Endodermal cell (in vitro differentiated cells): ENCODE measurements at regions not wholly inside any gene's neighbourhood (a gene's known extent, or its start where the extent isn't known, plus 50 kb on each side); places are given as distances from the start of the nearest gene placed in this dataset.
A peak's percentile ranks its signal among the peaks of the same experiment; 100 is the strongest.

Source experiments
- DNase-seq: peaks from one replicate; pipeline ENCODE4 v3.0.0-alpha.2; 2017
- H3K27ac ChIP-seq: 2 replicates; pipeline ENCODE4 v1.5.1; 2013; ENCODE audit warnings: mild to moderate bottlenecking, low read depth, low read length, moderate library complexity
- H3K27me3 ChIP-seq: 2 replicates; pipeline ENCODE4 v1.6.1; 2013; ENCODE audit warnings: mild to moderate bottlenecking, low read length, moderate library complexity; ENCODE audit not compliant: insufficient read depth, control insufficient read depth, poor library complexity, severe bottlenecking
- H3K36me3 ChIP-seq: 2 replicates; pipeline ENCODE4 v1.7.0; 2013; ENCODE audit warnings: mild to moderate bottlenecking, low read length, moderate library complexity; ENCODE audit not compliant: control insufficient read depth, insufficient read depth
- H3K4me1 ChIP-seq: one replicate; pipeline ENCODE4 v1.7.0; 2013; ENCODE audit warnings: low read length; ENCODE audit not compliant: control insufficient read depth, insufficient read depth
- H3K4me3 ChIP-seq: 2 replicates; pipeline ENCODE4 v1.5.1; 2013; ENCODE audit warnings: mild to moderate bottlenecking, low read length, moderate library complexity
- H3K9ac ChIP-seq: 2 replicates; pipeline ENCODE4 v1.6.1; 2013; ENCODE audit warnings: mild to moderate bottlenecking, low read length, moderate library complexity; ENCODE audit not compliant: poor library complexity, severe bottlenecking; ENCODE audit errors: extremely low read depth
- H3K9me3 ChIP-seq: 2 replicates; pipeline ENCODE4 v1.6.1; 2013; ENCODE audit warnings: mild to moderate bottlenecking, low read length, moderate library complexity; ENCODE audit not compliant: control insufficient read depth
- H3K27ac Mint-ChIP-seq: 2 replicates; pipeline ENCODE4 v1.8.0; 2020; ENCODE audit warnings: mixed read lengths
- H3K27me3 Mint-ChIP-seq: 2 replicates; pipeline ENCODE4 v1.8.0; 2021; ENCODE audit warnings: mild to moderate bottlenecking, mixed read lengths; ENCODE audit not compliant: insufficient read depth
- H3K36me3 Mint-ChIP-seq: 2 replicates; pipeline ENCODE4 v1.8.0; 2020; ENCODE audit warnings: low read depth, mixed read lengths
- H3K4me1 Mint-ChIP-seq: 2 replicates; pipeline ENCODE4 v1.8.0; 2020; ENCODE audit warnings: mixed read lengths
- H3K4me3 Mint-ChIP-seq: 2 replicates; pipeline ENCODE4 v1.8.0; 2020; ENCODE audit warnings: mild to moderate bottlenecking, moderate library complexity, mixed read lengths
- H3K9me3 Mint-ChIP-seq: 2 replicates; pipeline ENCODE4 v1.8.0; 2020; ENCODE audit warnings: mild to moderate bottlenecking, mixed read lengths
- WGBS, 2 experiments: methylation state at CpG; one replicate each; pipeline versions ENCODE4 v1.1.5 to v1.1.7; 2013; ENCODE audit warnings: missing lambda C conversion rate in 2 of 2, mixed read lengths in 1 of 2; ENCODE audit not compliant: insufficient coverage in 1 of 2, insufficient read length in 1 of 2; 5-methylcytosine and 5-hydroxymethylcytosine counted together
- TF ChIP-seq, protein P1 (sequence below): fragments of 200-600 bp; sonication (generic); conservative IDR thresholded peaks from 2 replicates; pipeline ENCODE4 v1.5.0; 2021; ENCODE audit warnings: antibody characterized with exemption, mild to moderate bottlenecking

DNA sequence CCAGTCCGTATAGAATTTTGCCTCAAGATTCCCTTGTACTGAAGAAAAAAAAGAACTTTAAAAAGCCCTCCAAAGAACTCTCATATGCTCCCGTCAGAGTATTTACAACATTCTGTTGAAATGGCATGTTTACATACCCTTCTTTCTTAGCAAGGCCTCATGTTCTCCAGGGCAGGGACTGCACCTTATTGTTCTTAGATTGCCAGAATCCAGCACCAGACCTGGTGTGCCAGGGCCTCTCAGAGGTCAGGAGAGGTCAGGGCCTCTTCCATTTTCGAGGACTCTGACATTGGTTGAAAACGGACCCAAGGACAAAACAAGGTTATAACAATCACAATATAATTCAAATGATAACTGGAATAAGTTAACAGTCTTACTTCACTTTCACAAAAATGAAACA is 78.2 kb downstream of the TNP1 start:
- Histone ChIP-seq H3K9me3 (no peaks in the 10 kb centered on the region), H3K9ac (no peak overlapping the region), H3K4me1 (no peaks in the 10 kb centered on the region), H3K27ac (no peak overlapping the region), H3K36me3 (no peaks in the 10 kb centered on the region), H3K4me3 (no peak overlapping the region), H3K27me3 (no peaks in the 10 kb centered on the region)
- WGBS, 2 experiments, result 67 to 87% methylated on average over 1 to 4 of the region's 4 CpGs
- H3K9me3 Mint-ChIP-seq, result no peaks in the 10 kb centered on the region
- TF ChIP-seq, protein P1, sequence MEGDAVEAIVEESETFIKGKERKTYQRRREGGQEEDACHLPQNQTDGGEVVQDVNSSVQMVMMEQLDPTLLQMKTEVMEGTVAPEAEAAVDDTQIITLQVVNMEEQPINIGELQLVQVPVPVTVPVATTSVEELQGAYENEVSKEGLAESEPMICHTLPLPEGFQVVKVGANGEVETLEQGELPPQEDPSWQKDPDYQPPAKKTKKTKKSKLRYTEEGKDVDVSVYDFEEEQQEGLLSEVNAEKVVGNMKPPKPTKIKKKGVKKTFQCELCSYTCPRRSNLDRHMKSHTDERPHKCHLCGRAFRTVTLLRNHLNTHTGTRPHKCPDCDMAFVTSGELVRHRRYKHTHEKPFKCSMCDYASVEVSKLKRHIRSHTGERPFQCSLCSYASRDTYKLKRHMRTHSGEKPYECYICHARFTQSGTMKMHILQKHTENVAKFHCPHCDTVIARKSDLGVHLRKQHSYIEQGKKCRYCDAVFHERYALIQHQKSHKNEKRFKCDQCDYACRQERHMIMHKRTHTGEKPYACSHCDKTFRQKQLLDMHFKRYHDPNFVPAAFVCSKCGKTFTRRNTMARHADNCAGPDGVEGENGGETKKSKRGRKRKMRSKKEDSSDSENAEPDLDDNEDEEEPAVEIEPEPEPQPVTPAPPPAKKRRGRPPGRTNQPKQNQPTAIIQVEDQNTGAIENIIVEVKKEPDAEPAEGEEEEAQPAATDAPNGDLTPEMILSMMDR, result no peak
- no peak for DNase-seq
- peaks cover 7% of the 10 kb centered on the region for H3K4me1 Mint-ChIP-seq
- H3K27ac Mint-ChIP-seq, result no peak overlapping the region
- H3K4me3 Mint-ChIP-seq, result no peak overlapping the region
- peaks cover 8% of the 10 kb centered on the region for H3K27me3 Mint-ChIP-seq
- no peaks in the 10 kb centered on the region for H3K36me3 Mint-ChIP-seq

DNA sequence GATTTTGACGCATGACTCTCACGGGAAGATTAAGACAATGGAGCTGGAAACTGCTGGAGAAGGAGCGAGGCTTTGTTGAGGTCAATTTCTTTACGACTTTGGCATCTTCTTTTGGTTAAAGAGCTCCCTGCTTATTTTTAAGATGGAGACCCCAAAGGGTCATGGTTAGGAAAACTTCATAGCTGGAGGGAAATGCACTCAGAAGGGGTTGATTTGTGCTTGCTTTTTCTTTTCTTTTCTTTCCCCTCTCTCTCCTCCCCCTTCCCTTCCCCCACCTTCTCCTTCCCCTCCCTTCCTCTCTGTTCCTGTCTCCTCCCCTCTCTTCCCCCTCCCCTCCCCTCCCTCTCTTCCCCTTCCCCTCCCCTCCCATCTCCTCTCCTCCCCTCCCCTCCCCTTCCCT is 79.0 kb downstream of the TNP1 start:
- TF ChIP-seq, protein P1, result no peak
- H3K4me1 Mint-ChIP-seq, result peaks cover 15% of the 10 kb centered on the region
- DNase-seq, result no peak
- no peak overlapping the region for H3K9ac ChIP-seq
- WGBS, 2 experiments, result 95 to 98% methylated on average over 3 to 4 of the region's 4 CpGs
- H3K27me3 Mint-ChIP-seq, result peaks cover 8% of the 10 kb centered on the region
- H3K27ac ChIP-seq, result no peak overlapping the region
- H3K27ac Mint-ChIP-seq, result no peak overlapping the region
- no peak overlapping the region for H3K4me3 Mint-ChIP-seq
- no peaks in the 10 kb centered on the region for H3K9me3 Mint-ChIP-seq
- H3K4me1 ChIP-seq, result no peaks in the 10 kb centered on the region
- H3K36me3 Mint-ChIP-seq, result no peaks in the 10 kb centered on the region
- no peak overlapping the region for H3K4me3 ChIP-seq
- no peaks in the 10 kb centered on the region for H3K9me3 ChIP-seq
- H3K36me3 ChIP-seq, result no peaks in the 10 kb centered on the region
- H3K27me3 ChIP-seq, result no peaks in the 10 kb centered on the region

DNA sequence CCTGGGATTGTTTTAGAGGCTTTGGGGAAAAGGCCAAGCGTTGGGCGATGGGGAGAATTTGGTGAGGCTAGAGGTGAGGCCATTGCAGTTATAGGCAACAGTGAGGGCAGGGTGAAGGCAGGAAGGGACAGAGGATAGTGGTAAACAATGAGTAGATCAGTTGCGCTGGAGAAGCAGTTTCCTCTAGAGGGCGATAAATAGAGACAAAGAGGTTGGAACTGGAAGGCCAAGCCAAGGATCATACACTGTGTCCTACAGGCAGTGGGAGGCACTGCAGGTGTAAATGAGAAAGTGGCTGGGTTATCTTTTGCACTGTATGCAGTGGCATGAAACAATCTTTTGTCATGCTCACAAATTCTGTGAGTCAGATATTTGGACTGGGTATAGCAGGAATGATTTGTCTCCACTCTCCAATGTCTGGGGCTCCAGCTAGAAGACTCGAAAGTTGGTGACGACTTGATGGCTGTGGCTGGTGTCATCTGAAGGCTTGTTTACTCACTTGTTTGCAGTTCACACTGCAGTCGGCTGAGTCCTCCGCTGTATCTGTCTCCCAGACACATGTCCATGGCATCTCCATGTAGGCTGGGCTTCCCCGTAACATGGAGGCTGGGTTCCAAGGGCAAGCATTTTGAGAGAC is 82.1 kb downstream of the TNP1 start:
- peaks cover 16% of the 10 kb centered on the region for H3K27me3 Mint-ChIP-seq
- H3K36me3 ChIP-seq, result no peaks in the 10 kb centered on the region
- no peak overlapping the region for H3K27ac ChIP-seq
- H3K4me1 Mint-ChIP-seq, result peaks cover 16% of the 10 kb centered on the region
- no peak overlapping the region for H3K4me3 Mint-ChIP-seq
- H3K4me3 ChIP-seq, result no peak overlapping the region
- TF ChIP-seq, protein P1, result peak; percentile 98
- no peaks in the 10 kb centered on the region for H3K9me3 ChIP-seq
- H3K4me1 ChIP-seq, result no peaks in the 10 kb centered on the region
- no peaks in the 10 kb centered on the region for H3K36me3 Mint-ChIP-seq
- peak overlapping the region; percentile 36 for H3K27ac Mint-ChIP-seq
- WGBS, 2 experiments, result 62 to 69% methylated on average over 8 to 9 of the region's 9 CpGs
- DNase-seq, result peak; percentile 89
- H3K27me3 ChIP-seq, result no peaks in the 10 kb centered on the region
- no peak overlapping the region for H3K9ac ChIP-seq
- H3K9me3 Mint-ChIP-seq, result no peaks in the 10 kb centered on the region
